Nephron progenitor cell (in vitro differentiated cells): ENCODE measurements at regions not wholly inside any gene's neighbourhood (a gene's known extent, or its start where the extent isn't known, plus 50 kb on each side); places are given as distances from the start of the nearest gene placed in this dataset.

Experiments used
- DNase-seq: peaks from one replicate; pipeline ENCODE4 v3.0.0; 2021
- H3K27ac Mint-ChIP-seq: 2 replicates; pipeline ENCODE4 v1.8.0; 2021; ENCODE audit warnings: mild to moderate bottlenecking, moderate library complexity, mixed read lengths
- H3K27me3 Mint-ChIP-seq: 2 replicates; pipeline ENCODE4 v1.8.0; 2021; ENCODE audit warnings: mild to moderate bottlenecking, low read depth, mixed read lengths; ENCODE audit not compliant: poor library complexity
- H3K36me3 Mint-ChIP-seq: 2 replicates; pipeline ENCODE4 v1.8.0; 2021; ENCODE audit warnings: low read depth, mixed read lengths
- H3K4me1 Mint-ChIP-seq: 2 replicates; pipeline ENCODE4 v1.8.0; 2021; ENCODE audit warnings: mixed read lengths
- H3K4me3 Mint-ChIP-seq: 2 replicates; pipeline ENCODE4 v1.8.0; 2021; ENCODE audit warnings: mild to moderate bottlenecking, moderate library complexity, mixed read lengths
- H3K9me3 Mint-ChIP-seq: 2 replicates; pipeline ENCODE4 v1.8.0; 2021; ENCODE audit warnings: mild to moderate bottlenecking, moderate library complexity, mixed read lengths
- CTCF ChIP-seq: fragments of 200-600 bp; sonication (generic); IDR thresholded peaks from 2 replicates; pipeline ENCODE4 v1.5.0; 2021; ENCODE audit warnings: antibody characterized with exemption

DNA sequence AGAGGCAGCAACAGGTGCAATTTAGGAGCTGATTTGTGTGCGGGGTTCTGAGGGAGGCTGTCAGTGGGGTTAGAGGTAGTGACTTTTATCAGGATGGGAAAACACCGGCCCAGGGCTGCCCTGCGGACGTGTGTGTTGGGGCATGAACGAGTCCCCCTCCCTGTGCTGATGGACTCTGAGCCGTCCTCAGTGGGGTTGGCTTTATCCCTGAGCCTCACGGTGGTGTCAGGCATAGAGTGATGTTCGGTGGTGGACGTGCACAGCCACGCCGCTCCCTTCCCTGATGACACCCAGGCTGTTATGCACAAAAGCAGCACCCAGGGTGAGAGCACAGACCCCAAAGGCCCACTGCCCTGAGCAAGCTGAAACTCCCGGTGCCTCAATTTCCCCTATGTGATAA lies 809.1 kb downstream of the BRD1 start:
- no peak overlapping the region for H3K4me3 Mint-ChIP-seq
- H3K36me3 Mint-ChIP-seq: no peaks in the 10 kb centered on the region
- DNase-seq: no peak
- H3K27ac Mint-ChIP-seq: no peak overlapping the region
- TF ChIP-seq CTCF: no peak
- peaks cover 10% of the 10 kb centered on the region for H3K27me3 Mint-ChIP-seq
- no peaks in the 10 kb centered on the region for H3K9me3 Mint-ChIP-seq
- peaks cover 15% of the 10 kb centered on the region for H3K4me1 Mint-ChIP-seq

DNA sequence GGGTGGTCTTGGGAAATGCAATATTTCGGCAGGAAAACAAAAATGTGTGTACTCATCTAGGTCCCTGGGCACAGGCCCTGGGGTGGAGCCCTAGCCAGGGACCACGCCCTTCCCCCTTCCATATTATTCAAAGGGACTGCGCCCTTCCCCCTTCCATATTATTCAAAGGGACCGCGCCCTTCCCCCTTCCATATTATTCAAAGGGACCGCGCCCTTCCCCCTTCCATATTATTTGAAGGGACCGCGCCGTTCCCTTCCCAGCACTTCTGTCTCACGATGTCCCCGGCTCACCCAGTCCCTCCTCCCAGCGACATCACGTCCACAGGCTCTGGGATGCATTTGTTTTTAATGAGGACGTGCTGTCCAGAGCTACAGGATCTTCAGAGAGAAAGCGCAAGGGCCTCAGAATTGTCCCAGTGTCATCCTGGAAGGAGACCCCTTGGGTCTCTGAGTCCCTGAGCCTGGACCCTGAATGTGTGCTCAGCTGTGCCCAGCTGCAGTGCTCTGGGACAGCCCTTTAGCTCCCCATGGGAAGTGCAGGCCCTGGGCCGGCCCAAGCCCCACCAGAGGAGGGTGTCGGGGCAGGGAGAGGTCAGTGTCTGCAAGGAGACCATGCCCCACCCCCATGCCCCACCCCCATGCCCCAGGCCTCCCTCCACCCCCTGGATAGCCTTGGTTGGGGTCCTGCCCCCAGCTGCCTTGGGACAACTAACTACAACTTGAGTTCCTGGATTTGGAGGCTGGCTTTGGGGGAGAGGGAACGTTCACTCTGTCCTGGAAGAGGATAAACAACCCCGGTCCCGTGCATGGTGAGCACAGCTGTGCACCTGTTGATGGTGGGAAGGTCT lies 810.0 kb downstream of the BRD1 start:
- no peak for TF ChIP-seq CTCF
- Mint-ChIP-seq H3K9me3 (no peaks in the 10 kb centered on the region), H3K27ac (no peak overlapping the region), H3K36me3 (no peaks in the 10 kb centered on the region), H3K4me1 (peaks cover 19% of the 10 kb centered on the region), H3K27me3 (peaks cover 10% of the 10 kb centered on the region), H3K4me3 (no peak overlapping the region)
- DNase-seq: no peak

DNA sequence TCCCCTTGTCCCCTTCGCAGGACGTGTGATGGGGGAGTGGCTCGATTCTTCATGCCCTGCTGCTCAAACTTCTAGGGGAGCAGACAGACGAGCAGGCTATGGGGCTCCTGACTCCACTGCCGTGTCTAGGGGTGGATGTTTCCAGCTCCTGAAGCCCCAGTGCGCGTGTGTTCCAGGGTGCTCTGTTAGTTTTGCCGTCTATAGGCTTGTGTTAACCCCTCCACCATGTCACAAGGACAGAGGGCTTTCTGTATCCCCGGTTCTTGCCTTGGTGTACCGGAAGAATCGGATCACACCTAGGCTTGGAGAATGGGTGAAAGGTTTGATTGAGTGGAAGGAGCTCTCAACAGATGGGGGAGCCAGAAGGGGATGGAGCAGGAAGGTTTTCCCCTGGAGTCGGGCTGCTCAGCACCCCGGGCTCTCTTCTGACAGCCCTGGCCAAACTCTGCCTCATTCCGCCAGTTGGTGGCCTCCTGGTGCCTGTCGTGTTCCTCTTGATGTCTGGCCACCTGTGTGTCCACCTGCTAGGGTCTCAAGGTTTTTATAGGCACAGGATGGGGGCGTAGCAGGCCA lies 810.7 kb downstream of the BRD1 start:
- Mint-ChIP-seq H3K4me1 (peaks cover 20% of the 10 kb centered on the region), H3K4me3 (no peak overlapping the region), H3K27me3 (peaks cover 15% of the 10 kb centered on the region), H3K27ac (no peak overlapping the region), H3K9me3 (no peaks in the 10 kb centered on the region), H3K36me3 (no peaks in the 10 kb centered on the region)
- no peak for DNase-seq
- TF ChIP-seq CTCF: no peak

- TF ChIP-seq CTCF: no peak
- DNase-seq: no peak
- H3K27me3 Mint-ChIP-seq: peaks cover 15% of the 10 kb centered on the region
- H3K36me3 Mint-ChIP-seq: no peaks in the 10 kb centered on the region
- H3K9me3 Mint-ChIP-seq: no peaks in the 10 kb centered on the region
- no peak overlapping the region for H3K4me3 Mint-ChIP-seq
- peaks cover 20% of the 10 kb centered on the region for H3K4me1 Mint-ChIP-seq
- H3K27ac Mint-ChIP-seq: no peak overlapping the region
These were observed 811.4 kb downstream of the BRD1 start for GRCh38 chr22:49015993-49016908.

- Mint-ChIP-seq H3K9me3 (no peaks in the 10 kb centered on the region), H3K27ac (no peak overlapping the region), H3K27me3 (peaks cover 15% of the 10 kb centered on the region), H3K36me3 (no peaks in the 10 kb centered on the region), H3K4me3 (no peak overlapping the region), H3K4me1 (peaks cover 20% of the 10 kb centered on the region)
- no peak for DNase-seq
- TF ChIP-seq CTCF: no peak
These were observed 812.2 kb downstream of the BRD1 start for GRCh38 chr22:49015459-49015858.
